ENCODE measurements at regions not wholly inside any gene's neighbourhood (a gene's known extent, or its start where the extent isn't known, plus 50 kb on each side); places are given as distances from the start of the nearest gene placed in this dataset.
"Not testable (repeated sequence)": the region's sequence is repeated elsewhere in the genome, so short reads cannot be mapped to it uniquely, and the experiment has no call there.

DNA sequence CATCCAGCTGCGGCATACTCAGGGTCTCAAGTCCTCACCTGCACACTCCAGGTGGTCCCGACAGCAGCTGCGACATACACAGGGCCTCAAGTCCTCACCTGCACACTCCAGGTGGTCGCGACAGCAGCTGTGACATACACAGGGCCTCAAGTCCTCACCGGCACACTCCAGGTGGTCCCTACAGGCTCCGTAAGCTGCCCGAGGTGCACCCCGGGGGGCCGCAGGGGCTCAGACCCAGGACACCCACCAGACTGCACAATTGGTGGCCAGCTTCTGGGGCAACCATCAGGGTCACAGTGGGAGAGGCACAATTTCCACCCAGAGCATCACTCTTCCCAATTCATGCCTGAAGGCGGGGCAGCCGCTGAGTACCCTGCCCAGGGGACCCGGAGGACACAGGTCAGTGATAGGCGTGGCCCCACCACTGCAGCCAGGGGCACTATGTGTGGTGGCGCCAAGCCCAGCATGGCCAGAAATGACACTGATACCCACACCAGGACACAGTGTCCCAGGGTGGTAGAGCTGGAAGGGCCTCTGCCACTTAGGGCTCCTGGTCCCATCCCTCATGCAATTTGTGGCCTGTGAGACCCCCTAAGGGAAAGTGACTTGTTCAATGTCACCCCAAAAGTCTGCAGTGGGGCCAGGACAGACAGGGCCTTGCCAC, 57.5 kb upstream of the ZNF469 start:
- DNase-seq = no peak

DNA sequence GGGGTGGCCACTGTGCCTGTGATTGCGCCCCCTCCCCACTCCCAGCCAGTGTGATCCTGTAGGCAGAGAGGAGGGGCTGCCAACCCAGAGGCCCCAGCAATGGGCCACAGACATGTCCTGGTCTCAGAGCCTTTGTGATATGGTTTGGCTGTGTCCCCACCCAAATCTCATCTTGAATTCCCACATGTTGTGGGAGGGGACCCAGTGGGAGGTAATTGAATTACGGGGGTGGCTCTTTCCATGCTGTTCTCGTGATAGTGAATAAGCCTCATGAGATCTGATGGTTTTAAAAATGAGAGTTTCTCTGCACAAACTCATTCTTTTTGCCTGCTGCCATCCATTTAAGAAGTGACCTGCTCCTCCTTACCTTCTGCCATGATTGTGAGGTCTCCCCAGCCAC, 56.8 kb upstream of the ZNF469 start:
- DNase-seq = no peak

DNA sequence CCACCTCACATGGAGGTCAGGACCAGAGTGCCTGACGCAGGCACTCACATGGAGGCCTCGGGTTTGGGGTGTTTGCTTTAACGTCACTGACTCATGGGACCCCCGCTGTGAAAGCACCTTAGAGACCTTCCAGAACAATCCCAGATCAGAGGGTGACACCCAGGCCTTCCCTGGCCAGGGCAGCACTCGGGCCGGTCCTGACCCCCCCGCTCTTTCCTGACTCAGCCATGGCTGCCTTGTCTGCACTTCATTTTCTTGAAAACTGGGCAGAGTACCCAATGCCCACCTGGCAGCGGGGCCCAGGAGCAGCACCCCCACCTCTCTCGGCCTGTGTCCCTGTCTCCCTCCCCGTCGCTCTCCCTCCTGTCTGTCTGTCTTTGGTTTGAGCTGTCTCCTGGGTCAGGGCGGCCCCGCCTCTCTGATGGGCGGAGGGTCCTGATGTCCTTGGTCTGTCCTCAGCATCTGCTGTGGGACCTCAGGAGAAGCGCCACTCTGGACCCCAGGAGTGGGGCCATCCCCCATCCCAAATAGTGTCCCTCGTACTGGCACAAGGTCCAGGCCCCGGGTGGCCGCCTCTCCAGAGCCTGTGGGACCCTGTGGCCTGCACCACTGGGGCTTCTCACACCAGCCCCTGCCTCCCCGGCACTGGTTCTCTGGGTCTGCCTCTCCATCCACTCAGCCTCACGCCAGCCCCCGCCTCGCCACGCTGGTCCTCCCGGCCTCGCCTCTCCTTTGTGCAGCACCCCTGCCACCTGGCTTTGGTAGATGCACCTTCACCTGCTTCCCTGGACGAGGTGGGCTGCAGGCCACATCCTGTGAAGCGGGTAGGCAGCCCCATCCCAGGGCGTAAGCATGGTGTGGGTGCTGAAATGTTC, 55.9 kb upstream of the ZNF469 start:
- no peak for DNase-seq

DNA sequence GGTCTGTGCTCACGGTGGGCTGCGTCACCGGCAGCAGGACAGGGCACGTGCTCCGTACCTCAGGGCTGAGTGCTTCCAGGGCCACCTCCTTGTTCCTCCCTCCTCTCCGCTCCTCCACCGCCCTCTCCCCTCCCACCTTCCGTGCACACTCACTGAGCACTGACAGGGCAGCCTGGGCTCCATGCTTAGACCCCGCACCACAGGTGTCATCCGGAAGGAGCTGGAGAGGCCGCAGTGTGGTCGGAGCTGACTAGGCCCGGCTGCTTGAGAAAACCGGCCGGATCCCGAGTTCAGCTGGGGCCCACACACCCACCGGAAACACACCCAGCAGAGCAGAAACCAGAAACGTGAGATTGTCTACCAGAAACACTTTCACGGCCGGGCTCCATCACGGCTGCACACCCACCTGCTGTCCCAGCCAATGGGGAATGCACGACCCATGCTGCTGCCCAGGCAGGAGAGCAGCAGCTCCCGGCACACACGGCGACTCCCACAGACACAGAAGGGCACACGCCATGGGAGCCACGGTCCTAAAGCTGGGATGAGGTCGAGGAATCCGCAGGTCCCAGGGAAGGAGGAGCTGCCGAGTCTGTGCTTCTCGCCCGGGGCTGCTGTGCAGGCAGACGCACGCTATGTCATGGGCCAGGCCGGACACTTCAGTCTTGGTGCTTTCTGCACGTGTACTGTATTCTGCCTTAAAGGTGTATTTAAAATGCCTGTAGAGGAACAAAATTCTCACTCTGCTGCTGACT, 55.0 kb upstream of the ZNF469 start:
- no peak for DNase-seq

DNA sequence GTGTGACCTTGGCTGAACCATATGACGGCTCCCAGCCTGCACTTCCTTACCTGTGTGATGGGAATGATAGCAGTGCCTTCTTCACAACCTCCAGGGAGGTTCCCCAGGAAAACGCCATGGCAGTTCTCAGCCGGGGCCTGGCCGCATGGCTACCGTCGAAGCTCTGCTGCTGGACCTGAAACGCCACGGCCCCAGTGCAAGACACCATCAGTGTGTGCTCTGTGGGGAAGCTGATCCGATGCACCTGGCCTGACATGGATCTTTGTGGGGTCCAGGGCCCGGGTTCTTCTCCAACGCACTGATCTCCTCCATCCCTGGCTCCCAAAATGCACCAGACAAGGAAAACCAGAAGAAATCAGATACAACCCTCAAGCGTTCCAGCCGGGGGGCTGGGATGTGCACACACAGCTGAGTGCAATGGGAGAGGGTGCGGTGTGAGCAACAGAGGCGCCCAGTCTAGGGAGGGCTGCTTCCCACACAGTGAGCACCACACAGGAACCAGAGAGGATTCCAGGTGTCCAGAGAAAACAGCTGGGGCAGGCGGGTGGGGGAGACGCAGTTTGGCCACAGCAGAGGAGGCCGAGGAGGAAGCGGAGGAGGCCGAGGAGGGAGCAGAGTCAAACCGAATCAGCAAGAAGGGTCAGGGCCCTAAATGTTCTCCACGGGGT, 54.3 kb upstream of the ZNF469 start:
- DNase-seq = no peak

DNA sequence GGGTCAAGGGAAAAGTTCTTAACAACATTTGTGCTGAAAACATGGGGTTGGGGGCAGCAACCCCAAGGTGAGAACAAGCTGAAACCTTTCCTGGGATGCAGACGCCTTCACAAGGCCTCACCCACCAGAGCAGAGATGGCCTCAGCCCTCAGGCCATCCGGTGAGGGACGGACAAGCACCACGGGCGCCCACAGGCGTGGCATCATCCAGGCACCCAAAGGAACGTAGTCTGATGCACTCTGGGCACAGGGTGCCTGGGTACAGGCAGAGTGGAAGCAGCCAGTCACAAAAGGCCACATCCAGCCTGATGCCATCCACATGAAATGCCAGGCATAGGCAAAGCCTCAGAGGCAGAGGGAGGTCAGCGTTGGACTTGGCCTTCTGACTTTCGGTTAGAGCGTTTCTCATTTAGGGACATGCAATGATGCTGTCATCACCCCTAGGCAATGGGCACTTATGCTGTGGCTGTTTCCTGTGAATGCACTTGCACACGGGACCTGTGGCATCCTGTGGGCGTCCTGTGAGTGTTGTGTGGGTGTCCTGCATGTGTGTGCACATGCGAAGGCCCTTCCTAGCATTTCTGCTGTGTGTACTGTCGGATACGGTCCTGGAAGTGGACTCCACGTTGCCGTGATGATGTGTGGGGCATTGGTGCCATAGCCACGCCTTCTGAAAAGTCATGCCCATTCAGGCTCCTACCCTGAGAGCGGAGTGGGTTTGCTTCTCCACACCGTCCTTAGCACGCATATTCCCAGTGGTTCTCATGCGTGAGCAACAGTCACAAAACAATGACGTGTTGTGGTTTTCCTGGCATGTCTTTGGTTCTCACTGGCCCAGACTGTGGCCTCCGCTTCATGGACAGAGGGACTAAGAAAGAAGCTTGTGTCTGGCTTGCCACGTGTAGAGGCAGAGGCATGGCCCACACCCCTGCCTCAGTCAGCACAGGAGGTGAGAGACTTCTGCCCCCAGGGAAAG, 52.7 kb upstream of the ZNF469 start:
- no peak for DNase-seq

DNA sequence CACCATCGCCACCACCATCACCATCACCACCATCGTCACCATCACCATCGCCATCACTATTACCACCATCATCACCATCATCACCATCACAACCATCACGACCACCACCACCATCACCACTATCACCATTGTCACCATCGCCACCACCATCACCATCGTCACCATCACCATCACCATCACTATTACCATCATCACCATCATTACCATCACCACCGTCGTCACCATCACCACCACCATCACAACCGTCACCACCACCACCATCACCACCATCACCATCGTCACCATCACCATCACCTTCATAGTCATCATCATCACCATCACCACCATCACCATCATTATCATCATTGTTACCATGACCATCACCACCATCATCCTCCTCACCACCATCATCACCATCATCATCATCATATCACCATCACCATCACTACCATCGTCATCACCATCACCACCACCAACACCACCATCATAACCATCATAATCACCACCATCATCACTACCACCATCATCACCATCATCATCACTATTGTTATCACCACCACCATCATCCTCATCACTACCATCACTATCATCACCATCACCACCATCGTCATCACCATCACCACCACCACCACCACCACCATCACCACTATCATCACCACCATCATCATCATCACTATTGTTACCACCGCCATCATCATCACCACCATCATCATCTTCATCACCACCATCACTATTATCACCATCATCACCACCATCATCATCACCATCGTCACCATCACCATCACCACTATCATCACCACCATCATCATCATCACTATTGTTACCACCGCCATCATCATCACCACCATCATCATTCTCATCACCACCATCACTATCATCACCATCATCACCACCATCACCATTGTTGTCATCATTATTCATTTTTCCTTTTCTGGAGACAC, 51.5 kb upstream of the ZNF469 start:
- no peak for DNase-seq

DNA sequence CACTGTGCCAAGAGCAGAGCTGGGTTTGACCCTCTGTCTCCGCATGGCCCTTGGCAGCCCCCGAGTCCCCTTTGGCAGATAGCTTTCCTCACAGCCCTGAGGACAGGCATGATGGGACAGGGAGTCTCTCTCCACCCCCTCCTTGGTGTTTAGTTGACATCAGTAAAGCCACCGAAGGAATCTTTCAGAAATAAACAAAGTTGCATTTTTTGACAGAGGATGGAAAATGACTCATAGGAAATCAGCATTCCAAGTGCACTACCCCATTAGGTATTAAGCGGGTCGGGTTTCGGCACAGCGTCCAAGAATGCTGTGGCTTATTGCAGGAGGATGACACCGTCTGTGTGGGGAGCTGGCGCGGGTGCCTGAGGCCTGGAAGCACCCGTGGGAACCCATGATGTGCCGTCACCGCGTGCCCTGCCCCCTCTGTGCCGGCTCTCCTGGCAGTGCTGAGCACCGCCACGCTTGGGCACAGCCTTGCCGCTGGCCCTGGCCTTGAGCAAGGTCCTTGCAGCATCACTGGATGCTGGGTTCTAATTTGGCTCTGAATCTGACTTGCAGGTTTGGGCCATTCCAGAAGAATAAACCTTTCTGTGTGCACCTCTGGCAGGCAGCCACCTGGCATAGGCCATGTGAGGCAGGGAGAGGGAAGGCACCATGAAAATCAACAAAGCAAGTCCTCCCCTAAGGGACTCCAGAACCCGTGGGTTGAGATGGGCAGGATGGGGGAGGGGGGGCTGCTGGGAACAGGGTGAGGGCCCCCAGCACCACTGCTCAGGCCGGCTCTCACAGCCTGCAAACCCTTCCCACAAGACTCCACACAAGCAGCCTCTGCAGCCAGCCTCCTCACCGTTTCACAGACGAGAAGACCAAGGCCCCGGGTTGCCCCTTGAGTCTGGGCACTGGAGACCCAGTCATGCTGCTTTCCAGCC, 50.5 kb upstream of the ZNF469 start:
- peak; percentile 54 for DNase-seq

DNA sequence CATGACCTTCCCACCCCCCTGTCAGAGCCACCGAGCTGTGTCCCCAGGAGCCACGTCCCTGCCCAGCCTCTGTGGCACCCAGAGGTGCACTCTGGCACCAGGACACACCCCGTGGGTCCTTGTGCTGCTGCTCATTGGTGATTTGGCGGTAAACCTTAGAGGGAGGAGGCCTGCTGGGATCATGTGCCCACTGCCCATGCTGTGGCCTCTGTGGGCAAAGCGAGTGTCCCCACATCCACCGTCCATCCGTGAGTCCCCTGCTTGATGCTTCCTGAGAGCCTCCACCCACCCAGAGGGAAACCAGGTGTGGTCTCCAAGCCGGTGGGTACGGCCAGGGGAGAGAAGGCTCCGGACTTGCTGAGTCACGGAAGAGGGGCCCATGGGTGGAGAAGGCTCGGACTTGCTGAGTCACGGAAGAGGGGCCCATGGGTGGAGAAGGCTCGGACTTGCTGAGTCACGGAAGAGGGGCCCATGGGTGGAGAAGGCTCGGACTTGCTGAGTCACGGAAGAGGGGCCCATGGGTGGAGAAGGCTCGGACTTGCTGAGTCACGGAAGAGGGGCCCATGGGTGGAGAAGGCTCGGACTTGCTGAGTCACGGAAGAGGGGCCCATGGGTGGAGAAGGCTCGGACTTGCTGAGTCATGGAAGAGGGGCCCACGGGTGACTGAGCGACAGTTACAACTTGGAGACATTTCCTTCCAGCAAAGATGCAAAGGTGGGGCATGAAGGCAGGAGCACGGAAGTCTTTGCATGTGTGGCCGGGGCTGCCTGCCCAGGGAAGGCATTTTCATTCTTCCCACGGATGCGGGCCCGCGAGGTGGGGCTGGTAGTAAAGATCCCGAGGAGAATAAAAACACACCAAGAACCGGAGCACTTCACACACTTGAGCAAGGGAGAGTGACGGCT, 49.6 kb upstream of the ZNF469 start:
- DNase-seq = not testable (repeated sequence)
